ENCODE measurements at regions not wholly inside any gene's neighbourhood (a gene's known extent, or its start where the extent isn't known, plus 50 kb on each side); places are given as distances from the start of the nearest gene placed in this dataset.
A peak's percentile ranks its signal among the peaks of the same experiment; 100 is the strongest.
"Not testable (repeated sequence)": the region's sequence is repeated elsewhere in the genome, so short reads cannot be mapped to it uniquely, and the experiment has no call there.

GRCh38 chr5:79893485-79893884 lies 97.6 kb downstream of the MTX3 start:
- DNase-seq = peak in 1 of 2 donors; percentile 23
- no peak overlapping the region for H3K27ac ChIP-seq (ENCODE audit: low read depth in 1 of 3, low read length in 2 of 3)
- no peaks in the 10 kb centered on the region for H3K27me3 ChIP-seq (ENCODE audit: control insufficient read depth in 3 of 3, insufficient read depth in 3 of 3, low read length in 3 of 3)
- no peaks in the 10 kb centered on the region for H3K36me3 ChIP-seq (ENCODE audit: control insufficient read depth in 3 of 3, insufficient read depth in 2 of 3, low read depth in 1 of 3, low read length in 3 of 3)
- FAIRE-seq = no peak
- H3K9me3 ChIP-seq (ENCODE audit: control insufficient read depth in 2 of 2, insufficient read depth in 1 of 2, low read depth in 1 of 2, low read length in 1 of 2) = no peaks in the 10 kb centered on the region
- 61 to 76% (median 70%) methylated on average over 1 of the region's 1 CpG for WGBS, 3 donors
- no peak overlapping the region for H3K4me3 ChIP-seq (ENCODE audit: low read depth in 1 of 3, low read length in 3 of 3)
- H3K4me1 ChIP-seq (ENCODE audit: control insufficient read depth in 3 of 3, insufficient read depth in 2 of 3, low read depth in 1 of 3, low read length in 2 of 3) = peaks cover 0 to 5% (median 0%) of the 10 kb centered on the region in 3 donors

- 87 to 90% (median 87%) methylated on average over 5 of the region's 5 CpGs for WGBS, 3 donors
- H3K27me3 ChIP-seq (ENCODE audit: control insufficient read depth in 3 of 3, insufficient read depth in 3 of 3, low read length in 3 of 3) = no peaks in the 10 kb centered on the region
Measured at GRCh38 chr5:79890930-79891249, 100.2 kb downstream of the MTX3 start.

DNA sequence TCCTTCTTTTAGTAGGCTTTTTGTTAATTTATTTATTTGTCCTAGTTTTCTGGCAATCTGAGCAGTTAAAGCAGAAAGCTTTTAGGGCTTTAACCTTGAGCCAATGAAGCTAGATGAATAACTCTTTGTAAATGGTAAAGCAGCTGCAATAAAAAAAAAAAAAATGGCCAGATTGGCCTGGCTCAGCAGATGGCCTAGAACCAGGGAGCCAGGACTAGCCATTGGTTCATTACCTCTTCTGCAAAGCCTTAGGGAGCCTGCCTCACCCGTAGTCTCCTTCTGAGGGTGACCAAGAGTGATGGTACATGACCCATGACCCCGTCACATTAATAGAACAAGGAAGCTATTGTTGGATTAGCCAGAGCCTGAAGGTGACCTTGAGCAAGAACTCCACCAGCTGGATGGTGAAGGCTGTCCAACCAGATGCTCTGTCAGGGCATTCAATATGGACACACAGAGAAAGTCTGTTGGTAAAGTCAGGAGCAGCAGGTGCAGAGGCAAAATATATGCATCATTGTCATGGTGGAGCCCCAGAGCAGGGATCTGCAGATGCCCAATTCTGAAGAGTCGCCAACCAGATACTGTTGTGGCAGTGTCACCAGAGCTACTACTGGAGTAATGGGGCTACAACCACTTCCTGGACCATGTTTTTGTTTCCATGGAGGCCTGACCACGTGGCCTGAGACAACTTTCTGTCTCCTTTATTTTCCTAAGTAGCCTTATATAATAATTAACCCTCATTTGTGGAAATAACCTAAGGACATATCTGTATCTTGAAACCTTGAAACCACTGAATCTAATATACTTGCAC lies 100.7 kb downstream of the MTX3 start:
- no peak overlapping the region for H3K4me3 ChIP-seq (ENCODE audit: low read depth in 1 of 3, low read length in 3 of 3)
- DNase-seq = peak in 1 of 2 donors; percentile 12
- FAIRE-seq = no peak
- WGBS, 3 donors = 68 to 76% (median 69%) methylated on average over 4 of the region's 4 CpGs
- no peak overlapping the region for H3K27ac ChIP-seq (ENCODE audit: low read depth in 1 of 3, low read length in 2 of 3)
- H3K9me3 ChIP-seq (ENCODE audit: control insufficient read depth in 2 of 2, insufficient read depth in 1 of 2, low read depth in 1 of 2, low read length in 1 of 2) = peaks cover 0 to 4% of the 10 kb centered on the region in 2 donors
- no peaks in the 10 kb centered on the region for H3K36me3 ChIP-seq (ENCODE audit: control insufficient read depth in 3 of 3, insufficient read depth in 2 of 3, low read depth in 1 of 3, low read length in 3 of 3)
- H3K4me1 ChIP-seq (ENCODE audit: control insufficient read depth in 3 of 3, insufficient read depth in 2 of 3, low read depth in 1 of 3, low read length in 2 of 3) = peaks cover 0 to 5% (median 0%) of the 10 kb centered on the region in 3 donors
- no peaks in the 10 kb centered on the region for H3K27me3 ChIP-seq (ENCODE audit: control insufficient read depth in 3 of 3, insufficient read depth in 3 of 3, low read length in 3 of 3)

More at GRCh38 chr5:79890930-79891249, 100.2 kb downstream of the MTX3 start:
- Histone ChIP-seq H3K4me1 (ENCODE audit: control insufficient read depth in 3 of 3, insufficient read depth in 2 of 3, low read depth in 1 of 3, low read length in 2 of 3) (peaks cover 0 to 5% (median 0%) of the 10 kb centered on the region in 3 donors), H3K9me3 (ENCODE audit: control insufficient read depth in 2 of 2, insufficient read depth in 1 of 2, low read depth in 1 of 2, low read length in 1 of 2) (peaks cover 0 to 4% of the 10 kb centered on the region in 2 donors), H3K36me3 (ENCODE audit: control insufficient read depth in 3 of 3, insufficient read depth in 2 of 3, low read depth in 1 of 3, low read length in 3 of 3) (no peaks in the 10 kb centered on the region), H3K4me3 (ENCODE audit: low read depth in 1 of 3, low read length in 3 of 3) (no peak overlapping the region), H3K27ac (ENCODE audit: low read depth in 1 of 3, low read length in 2 of 3) (no peak overlapping the region)
- no peak for FAIRE-seq
- DNase-seq = no peak

DNA sequence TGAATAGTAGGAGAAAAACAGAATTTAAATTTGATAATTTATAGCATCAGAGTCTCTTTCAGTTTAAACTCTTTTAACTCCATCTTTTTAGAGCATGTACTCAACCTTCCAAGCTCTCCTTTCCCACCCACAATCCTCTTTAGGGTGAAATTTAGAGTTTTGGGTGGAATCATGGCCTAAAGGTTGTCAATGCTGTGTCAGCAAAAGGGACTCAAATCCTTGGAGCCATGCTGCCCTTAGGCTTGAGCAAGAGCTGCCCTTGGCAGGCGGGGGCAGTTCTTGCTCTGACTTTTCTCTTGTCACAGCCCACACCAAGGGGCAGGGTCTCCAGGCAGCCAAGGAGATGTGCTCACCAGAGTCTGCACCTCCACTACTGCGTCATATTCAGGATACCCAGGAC lies 102.4 kb downstream of the MTX3 start:
- no peak overlapping the region for H3K4me3 ChIP-seq (ENCODE audit: low read depth in 1 of 3, low read length in 3 of 3)
- DNase-seq (no peak), FAIRE-seq (no peak)
- 90 to 97% (median 95%) methylated on average over 2 of the region's 2 CpGs for WGBS, 3 donors
- H3K27me3 ChIP-seq (ENCODE audit: control insufficient read depth in 3 of 3, insufficient read depth in 3 of 3, low read length in 3 of 3) = no peaks in the 10 kb centered on the region
- no peaks in the 10 kb centered on the region for H3K36me3 ChIP-seq (ENCODE audit: control insufficient read depth in 3 of 3, insufficient read depth in 2 of 3, low read depth in 1 of 3, low read length in 3 of 3)
- peaks cover 0 to 4% of the 10 kb centered on the region in 2 donors for H3K9me3 ChIP-seq (ENCODE audit: control insufficient read depth in 2 of 2, insufficient read depth in 1 of 2, low read depth in 1 of 2, low read length in 1 of 2)
- peaks cover 0 to 4% (median 0%) of the 10 kb centered on the region in 3 donors for H3K4me1 ChIP-seq (ENCODE audit: control insufficient read depth in 3 of 3, insufficient read depth in 2 of 3, low read depth in 1 of 3, low read length in 2 of 3)
- H3K27ac ChIP-seq (ENCODE audit: low read depth in 1 of 3, low read length in 2 of 3) = no peak overlapping the region

GRCh38 chr5:79886925-79887655 lies 104.0 kb downstream of the MTX3 start:
- Histone ChIP-seq H3K9me3 (ENCODE audit: control insufficient read depth in 2 of 2, insufficient read depth in 1 of 2, low read depth in 1 of 2, low read length in 1 of 2) (peaks cover 0 to 4% of the 10 kb centered on the region in 2 donors), H3K27me3 (ENCODE audit: control insufficient read depth in 3 of 3, insufficient read depth in 3 of 3, low read length in 3 of 3) (no peaks in the 10 kb centered on the region), H3K27ac (ENCODE audit: low read depth in 1 of 3, low read length in 2 of 3) (no peak overlapping the region), H3K4me1 (ENCODE audit: control insufficient read depth in 3 of 3, insufficient read depth in 2 of 3, low read depth in 1 of 3, low read length in 2 of 3) (no peaks in the 10 kb centered on the region), H3K4me3 (ENCODE audit: low read depth in 1 of 3, low read length in 3 of 3) (no peak overlapping the region), H3K36me3 (ENCODE audit: control insufficient read depth in 3 of 3, insufficient read depth in 2 of 3, low read depth in 1 of 3, low read length in 3 of 3) (no peaks in the 10 kb centered on the region)
- FAIRE-seq = no peak
- WGBS, 3 donors = 67 to 89% (median 76%) methylated on average over 10 of the region's 10 CpGs
- no peak for DNase-seq

DNA sequence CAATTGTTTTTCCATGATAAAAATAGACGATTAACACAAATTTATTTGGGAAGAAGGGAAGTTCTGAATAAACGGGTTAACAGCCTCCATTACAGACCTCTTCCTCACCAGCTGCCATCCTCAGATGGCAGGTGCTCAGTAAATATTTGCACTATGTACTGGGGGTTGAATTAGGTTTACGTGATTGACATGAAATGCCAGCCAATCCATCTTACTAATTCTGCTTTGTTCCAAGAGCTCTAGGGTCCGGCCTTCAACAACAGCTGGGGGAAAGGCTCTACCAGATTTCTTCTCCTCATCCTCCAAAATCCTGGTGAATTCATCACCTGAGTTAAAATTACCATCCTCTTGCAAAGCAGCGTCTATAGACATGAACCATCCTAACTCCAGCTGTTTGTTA lies 104.6 kb downstream of the MTX3 start:
- DNase-seq (no peak), FAIRE-seq (no peak)
- Histone ChIP-seq H3K36me3 (ENCODE audit: control insufficient read depth in 3 of 3, insufficient read depth in 2 of 3, low read depth in 1 of 3, low read length in 3 of 3) (no peaks in the 10 kb centered on the region), H3K27me3 (ENCODE audit: control insufficient read depth in 3 of 3, insufficient read depth in 3 of 3, low read length in 3 of 3) (no peaks in the 10 kb centered on the region), H3K27ac (ENCODE audit: low read depth in 1 of 3, low read length in 2 of 3) (no peak overlapping the region), H3K9me3 (ENCODE audit: control insufficient read depth in 2 of 2, insufficient read depth in 1 of 2, low read depth in 1 of 2, low read length in 1 of 2) (peaks cover 0 to 4% of the 10 kb centered on the region in 2 donors), H3K4me3 (ENCODE audit: low read depth in 1 of 3, low read length in 3 of 3) (no peak overlapping the region), H3K4me1 (ENCODE audit: control insufficient read depth in 3 of 3, insufficient read depth in 2 of 3, low read depth in 1 of 3, low read length in 2 of 3) (no peaks in the 10 kb centered on the region)
- 59 to 62% (median 61%) methylated on average over 5 of the region's 5 CpGs for WGBS, 3 donors

DNA sequence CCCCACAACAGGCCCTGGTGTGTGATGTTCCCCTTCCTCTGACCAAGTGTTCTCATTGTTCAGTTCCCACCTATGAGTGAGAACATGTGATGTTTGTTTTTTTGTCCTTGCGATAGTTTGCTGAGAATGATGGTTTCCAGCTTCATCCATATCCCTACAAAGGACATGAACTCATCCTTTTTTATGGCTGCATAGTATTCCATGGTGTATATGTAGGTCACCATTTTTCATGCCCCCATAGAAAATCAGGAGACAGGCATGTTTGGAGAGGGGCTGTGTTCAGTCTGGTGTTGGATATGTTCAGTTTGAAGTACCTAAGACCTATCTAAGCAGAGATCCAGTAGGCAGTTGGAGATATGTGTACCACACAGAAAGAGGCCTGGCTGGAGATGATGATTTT lies 111.2 kb downstream of the MTX3 start:
- 90 to 100% (median 100%) methylated on average over 1 of the region's 1 CpG for WGBS, 3 donors
- H3K36me3 ChIP-seq (ENCODE audit: control insufficient read depth in 3 of 3, insufficient read depth in 2 of 3, low read depth in 1 of 3, low read length in 3 of 3); H3K9me3 ChIP-seq (ENCODE audit: control insufficient read depth in 2 of 2, insufficient read depth in 1 of 2, low read depth in 1 of 2, low read length in 1 of 2); H3K4me3 ChIP-seq (ENCODE audit: low read depth in 1 of 3, low read length in 3 of 3); H3K27me3 ChIP-seq (ENCODE audit: control insufficient read depth in 3 of 3, insufficient read depth in 3 of 3, low read length in 3 of 3); FAIRE-seq; DNase-seq; H3K27ac ChIP-seq (ENCODE audit: low read depth in 1 of 3, low read length in 2 of 3); H3K4me1 ChIP-seq (ENCODE audit: control insufficient read depth in 3 of 3, insufficient read depth in 2 of 3, low read depth in 1 of 3, low read length in 2 of 3): not testable (repeated sequence)

DNA sequence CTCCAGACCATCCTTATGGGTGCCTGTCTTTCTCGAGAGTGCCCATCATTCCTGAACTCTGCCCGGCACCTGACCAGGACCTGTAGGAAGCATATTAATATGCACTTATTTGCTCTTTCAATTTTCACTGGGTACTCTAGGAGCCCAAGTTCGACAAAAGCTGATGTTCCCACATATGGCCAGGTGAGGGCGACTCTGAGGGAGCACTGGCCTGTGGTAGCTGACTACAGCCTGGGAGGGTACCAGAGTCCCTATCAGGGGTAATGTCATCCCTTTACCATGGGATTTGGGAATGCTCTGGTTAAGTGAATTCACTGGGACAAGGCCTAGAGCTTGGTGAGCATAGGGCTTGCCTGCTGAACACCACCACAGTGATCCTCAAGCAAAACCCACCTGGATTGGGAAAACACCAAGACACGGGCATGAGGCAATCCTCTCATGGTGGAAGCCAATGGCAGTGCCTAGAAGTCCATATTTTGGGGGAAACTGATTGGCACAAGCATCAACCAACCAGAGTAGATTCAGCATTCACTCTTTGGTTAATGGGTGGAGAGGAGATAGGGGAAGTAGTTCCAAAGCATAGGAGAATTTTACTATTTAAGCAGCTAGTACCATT lies 112.2 kb downstream of the MTX3 start:
- FAIRE-seq (no peak), DNase-seq (no peak)
- no peak overlapping the region for H3K27ac ChIP-seq (ENCODE audit: low read depth in 1 of 3, low read length in 2 of 3)
- no peaks in the 10 kb centered on the region for H3K27me3 ChIP-seq (ENCODE audit: control insufficient read depth in 3 of 3, insufficient read depth in 3 of 3, low read length in 3 of 3)
- H3K4me3 ChIP-seq (ENCODE audit: low read depth in 1 of 3, low read length in 3 of 3) = no peak overlapping the region
- H3K36me3 ChIP-seq (ENCODE audit: control insufficient read depth in 3 of 3, insufficient read depth in 2 of 3, low read depth in 1 of 3, low read length in 3 of 3) = no peaks in the 10 kb centered on the region
- no peaks in the 10 kb centered on the region for H3K9me3 ChIP-seq (ENCODE audit: control insufficient read depth in 2 of 2, insufficient read depth in 1 of 2, low read depth in 1 of 2, low read length in 1 of 2)
- 45 to 56% (median 50%) methylated on average over 5 of the region's 5 CpGs for WGBS, 3 donors
- H3K4me1 ChIP-seq (ENCODE audit: control insufficient read depth in 3 of 3, insufficient read depth in 2 of 3, low read depth in 1 of 3, low read length in 2 of 3) = no peaks in the 10 kb centered on the region

All from small intestine (tissue), 7 donors.